ENCODE measurements at regions not wholly inside any gene's neighbourhood (a gene's known extent, or its start where the extent isn't known, plus 50 kb on each side); places are given as distances from the start of the nearest gene placed in this dataset.
A peak's percentile ranks its signal among the peaks of the same experiment; 100 is the strongest.
"Not testable (repeated sequence)": the region's sequence is repeated elsewhere in the genome, so short reads cannot be mapped to it uniquely, and the experiment has no call there.

- ATAC-seq: no peak
- intact Hi-C loops (cut with DNase I): no loop called here
Measured at GRCh38 chr1:79945391-79945790, 938.9 kb upstream of the ADGRL4 start.

DNA sequence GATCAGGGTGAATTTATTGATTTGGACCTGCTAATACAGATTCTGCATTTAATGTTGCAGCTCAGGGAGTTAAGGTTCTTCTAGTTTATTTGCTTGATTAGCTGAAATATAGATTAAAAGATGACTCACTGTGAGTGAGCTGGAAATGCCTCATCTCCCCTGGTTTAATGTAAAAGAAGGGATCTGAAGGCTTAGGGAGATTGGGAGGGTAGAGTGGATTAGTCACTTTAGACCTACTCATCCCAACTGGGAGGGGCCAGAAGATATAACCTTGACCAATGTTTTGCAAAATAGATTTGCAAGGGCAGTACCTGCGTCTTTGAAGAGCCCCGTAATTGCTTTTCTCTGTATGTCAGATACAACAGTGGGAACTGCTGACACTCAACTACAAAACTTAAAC is 922.8 kb upstream of the ADGRL4 start:
- no peak for DNase-seq
- ATAC-seq: no peak
- intact Hi-C loops (cut with DNase I): loop anchor here in 1 of 2 donors (10.0 kb wide), 1 partner anchor 45 kb away; no protein-coding TSS in a partner anchor

More at GRCh38 chr1:79945391-79945790, 938.9 kb upstream of the ADGRL4 start:
- DNase-seq: no peak

GRCh38 chr1:79928901-79929300 is 922.4 kb upstream of the ADGRL4 start:
- DNase-seq (no peak), ATAC-seq (no peak)
- intact Hi-C loops (cut with DNase I): loop anchor here in 1 of 2 donors (10.0 kb wide), 1 partner anchor 46 kb away; no protein-coding TSS in a partner anchor

- peak in 1 of 2 donors; percentile 36 for ATAC-seq
- intact Hi-C loops (cut with DNase I): loop anchor here in 1 of 2 donors (10.0 kb wide), 1 partner anchor 54 kb away; no protein-coding TSS in a partner anchor
- DNase-seq: no peak
Measured at GRCh38 chr1:79920960-79921669, 914.6 kb upstream of the ADGRL4 start.

DNA sequence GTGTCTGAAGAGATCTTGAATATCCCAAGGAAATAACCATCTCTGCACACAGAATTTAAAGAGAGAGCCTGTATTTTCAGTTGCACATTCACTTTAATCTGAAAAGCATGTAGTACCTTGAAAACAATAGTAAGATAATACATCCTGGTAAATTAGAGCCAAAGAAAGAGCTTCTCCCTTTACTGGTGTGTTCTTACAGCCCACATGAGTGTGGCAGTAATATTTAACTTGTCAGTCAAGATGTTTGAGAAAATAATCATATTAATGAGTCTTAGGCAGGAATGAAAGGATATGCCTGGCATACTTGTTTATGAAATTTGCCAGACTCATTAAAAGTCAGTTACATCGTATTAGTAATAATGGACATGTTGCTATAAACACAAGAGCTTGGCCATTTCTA is 908.4 kb upstream of the ADGRL4 start:
- ATAC-seq (no peak), DNase-seq (no peak)
- intact Hi-C loops (cut with DNase I): no loop called here

GRCh38 chr1:79912813-79913212 is 906.3 kb upstream of the ADGRL4 start:
- DNase-seq: no peak
- no peak for ATAC-seq
- intact Hi-C loops (cut with DNase I): no loop called here

- DNase-seq (no peak), ATAC-seq (no peak)
- intact Hi-C loops (cut with DNase I): no loop called here
Measured at GRCh38 chr1:79903321-79903720, 896.8 kb upstream of the ADGRL4 start.

GRCh38 chr1:79902418-79902817 is 895.9 kb upstream of the ADGRL4 start:
- intact Hi-C loops (cut with DNase I): no loop called here
- ATAC-seq (no peak), DNase-seq (no peak)

GRCh38 chr1:79899914-79900313 is 893.4 kb upstream of the ADGRL4 start:
- DNase-seq (no peak), ATAC-seq (no peak)
- intact Hi-C loops (cut with DNase I): no loop called here

GRCh38 chr1:79896140-79896539 is 889.6 kb upstream of the ADGRL4 start:
- ATAC-seq (no peak), DNase-seq (no peak)
- intact Hi-C loops (cut with DNase I): no loop called here

- intact Hi-C loops (cut with DNase I): no loop called here
- ATAC-seq (no peak), DNase-seq (no peak)
Measured at GRCh38 chr1:79895573-79895972, 889.0 kb upstream of the ADGRL4 start.

DNA sequence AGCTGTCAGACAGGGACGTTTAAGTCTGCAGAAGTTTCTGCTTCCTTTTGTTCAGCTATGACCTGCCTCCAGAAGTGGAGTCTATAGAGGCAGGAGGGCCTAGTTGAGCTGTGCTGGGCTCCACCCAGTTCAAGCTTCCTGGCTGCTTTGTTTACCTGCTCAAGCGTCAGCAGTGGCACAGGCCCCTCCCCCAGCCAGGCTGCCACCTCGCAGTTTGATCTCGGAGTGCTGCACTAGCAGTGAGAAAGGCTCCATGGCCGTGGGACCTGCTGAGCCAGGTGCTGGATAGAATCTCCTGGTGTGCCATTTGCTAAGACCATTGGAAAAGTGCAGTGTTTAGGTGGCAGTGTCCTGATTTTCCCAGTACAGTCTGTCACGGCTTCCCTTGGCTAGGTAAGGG is 887.6 kb upstream of the ADGRL4 start:
- DNase-seq; intact Hi-C loops (cut with DNase I): not testable (repeated sequence)

DNA sequence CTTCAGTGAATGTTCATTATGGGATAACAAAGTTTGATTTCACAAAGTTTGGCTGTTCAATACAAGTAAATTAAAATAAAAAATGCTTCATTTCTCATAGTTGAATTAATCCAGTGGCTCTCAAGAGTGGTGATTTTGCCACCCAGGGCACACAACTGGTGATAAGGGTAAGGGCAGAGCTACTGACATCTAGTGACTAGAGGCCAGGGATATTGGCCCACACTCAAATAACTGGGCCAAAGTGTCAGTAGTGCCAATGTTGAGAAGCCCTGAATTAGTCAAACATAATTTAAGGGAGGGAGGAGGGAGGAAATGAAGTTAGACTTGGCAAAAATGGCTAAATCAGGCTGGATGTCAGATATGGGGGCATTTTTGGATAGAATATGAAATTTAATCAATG is 880.5 kb upstream of the ADGRL4 start:
- ATAC-seq (peak in 1 of 2 donors; percentile 55), DNase-seq (no peak)
- intact Hi-C loops (cut with DNase I): no loop called here

More for the DNA sequence above, 887.6 kb upstream of the ADGRL4 start:
- ATAC-seq: not testable (repeated sequence)

GRCh38 chr1:79885101-79885500 is 878.6 kb upstream of the ADGRL4 start:
- DNase-seq (no peak), ATAC-seq (no peak)
- intact Hi-C loops (cut with DNase I): no loop called here

- intact Hi-C loops (cut with DNase I): no loop called here
- DNase-seq (no peak), ATAC-seq (no peak)
Measured at GRCh38 chr1:79877086-79877485, 870.6 kb upstream of the ADGRL4 start.

- no peak for DNase-seq
- intact Hi-C loops (cut with DNase I): no loop called here
- ATAC-seq: no peak
Measured at GRCh38 chr1:79875187-79875586, 868.7 kb upstream of the ADGRL4 start.

DNA sequence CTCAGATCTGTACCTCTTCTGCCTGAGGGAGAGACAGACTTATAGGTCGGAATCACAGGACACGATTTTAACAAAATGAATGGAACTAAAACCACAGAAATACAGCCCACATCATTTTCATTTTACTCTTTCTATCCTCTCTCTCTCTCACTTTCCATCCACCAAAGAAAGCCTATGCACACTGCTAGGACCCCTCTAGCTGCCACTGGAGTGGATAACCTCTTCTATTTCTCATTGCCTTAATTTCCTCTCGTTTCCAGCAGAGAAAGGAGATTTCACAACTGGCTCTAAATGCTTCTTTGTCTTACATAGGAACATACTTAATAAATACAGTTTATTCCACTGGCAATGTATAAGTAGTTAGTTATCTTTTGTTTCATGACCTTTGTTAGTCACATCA is 867.8 kb upstream of the ADGRL4 start:
- ATAC-seq: no peak
- DNase-seq: no peak
- intact Hi-C loops (cut with DNase I): no loop called here

GRCh38 chr1:79859212-79859948 is 852.9 kb upstream of the ADGRL4 start:
- DNase-seq: no peak
- intact Hi-C loops (cut with DNase I): no loop called here
- peak in 1 of 2 donors; percentile 52 for ATAC-seq

GRCh38 chr1:79852004-79852403 is 845.5 kb upstream of the ADGRL4 start:
- ATAC-seq (no peak), DNase-seq (no peak)
- intact Hi-C loops (cut with DNase I): no loop called here

DNA sequence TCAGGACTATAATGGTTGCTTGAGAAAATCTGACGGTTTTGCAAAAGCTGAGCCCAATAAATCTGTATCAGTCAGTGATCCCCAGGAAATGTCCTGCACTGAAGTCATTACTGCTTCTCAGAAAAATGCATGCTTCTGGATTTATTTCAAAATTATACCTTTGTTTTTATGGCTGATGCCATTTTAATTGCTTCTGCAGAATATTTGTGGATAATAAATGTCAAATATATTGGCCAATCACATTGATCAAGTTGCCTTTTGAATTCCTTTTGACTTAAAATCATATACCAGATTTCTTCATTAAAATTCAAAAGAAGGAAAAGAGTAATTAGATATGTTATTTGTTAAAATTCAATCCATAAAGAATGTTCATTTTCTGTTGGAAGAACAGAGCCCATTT is 842.9 kb upstream of the ADGRL4 start:
- intact Hi-C loops (cut with DNase I): no loop called here
- no peak for DNase-seq
- no peak for ATAC-seq

GRCh38 chr1:79848316-79848715 is 841.8 kb upstream of the ADGRL4 start:
- intact Hi-C loops (cut with DNase I): no loop called here
- no peak for DNase-seq

More at GRCh38 chr1:79848316-79848715, 841.8 kb upstream of the ADGRL4 start:
- no peak for ATAC-seq

Measured in left cardiac atrium (tissue), 4 donors.